ENCODE measurements at regions not wholly inside any gene's neighbourhood (a gene's known extent, or its start where the extent isn't known, plus 50 kb on each side); places are given as distances from the start of the nearest gene placed in this dataset.

GRCh38 chr21:27425172-27425571 is 458.3 kb upstream of the ADAMTS5 start:
- Histone ChIP-seq H3K4me1 (replicated peaks in 1 of 2; ENCODE audit: control insufficient read depth in 2 of 2, insufficient read depth in 2 of 2, low read length in 2 of 2) (no peaks in the 10 kb centered on the region), H3K27ac (ENCODE audit: extremely low read depth, low read depth, low read length) (no peak overlapping the region), H3K79me2 (ENCODE audit: control insufficient read depth, insufficient read depth, low read length) (no peaks in the 10 kb centered on the region), H4K20me1 (replicated peaks; ENCODE audit: control insufficient read depth, insufficient read depth, low read length) (no peaks in the 10 kb centered on the region), H2AFZ (ENCODE audit: low read depth, low read length) (no peak overlapping the region), H3K4me3 (no peak overlapping the region), H3K4me2 (ENCODE audit: insufficient read depth, low read length) (no peak overlapping the region), H3K27me3 (ENCODE audit: control insufficient read depth in 2 of 2, insufficient read depth in 2 of 2, low read length in 2 of 2) (no peaks in the 10 kb centered on the region), H3K9ac (ENCODE audit: insufficient read depth in 1 of 2, low read depth in 2 of 2, low read length in 2 of 2) (no peak overlapping the region), H3K36me3 (ENCODE audit: control insufficient read depth, insufficient read depth, low read length) (no peaks in the 10 kb centered on the region), H3K9me3 (replicated peaks; ENCODE audit: control insufficient read depth, insufficient read depth, low read depth, low read length) (no peaks in the 10 kb centered on the region), H3K9me1 (ENCODE audit: control insufficient read depth, insufficient read depth, low read length) (no peaks in the 10 kb centered on the region)
- ATAC-seq = no peak
- in situ Hi-C loops (cut with MboI) (no loop called here), intact Hi-C loops (cut with micrococcal nuclease) (no loop called here)
- ChIA-PET CTCF (ENCODE audit: low intra/inter-chr PET ratio) (no interaction called here), POLR2A (no interaction called here)
- DNase-seq (ENCODE audit: extremely low read depth in 1 of 4, low spot score in 3 of 4) = no peak
- FAIRE-seq = no peak
- no TSS peak for BruUV-seq (replicated peaks)
- TF ChIP-seq GTF2B (IDR thresholded peaks at IDR 0.05; ENCODE audit: extremely low read depth, insufficient read length) (no peak), CEBPG (CRISPR knock-in tag; IDR thresholded peaks at IDR 0.05) (no peak), CEBPG (tag; conservative IDR thresholded peaks at IDR 0.05 in 1 of 2, IDR thresholded peaks at IDR 0.05 in 1 of 2) (no peak)
- 5% methylated on average over 2 of the region's 2 CpGs for WGBS (ENCODE audit: insufficient coverage, low coverage, missing lambda C conversion rate)

GRCh38 chr21:27424601-27425000 is 457.7 kb upstream of the ADAMTS5 start:
- H3K9ac ChIP-seq (ENCODE audit: insufficient read depth in 1 of 2, low read depth in 2 of 2, low read length in 2 of 2) = no peak overlapping the region
- 0% methylated on average over 1 of the region's 1 CpG for WGBS (ENCODE audit: insufficient coverage, low coverage, missing lambda C conversion rate)
- H3K9me1 ChIP-seq (ENCODE audit: control insufficient read depth, insufficient read depth, low read length) = no peaks in the 10 kb centered on the region
- H2AFZ ChIP-seq (ENCODE audit: low read depth, low read length) = no peak overlapping the region
- no peaks in the 10 kb centered on the region for H3K36me3 ChIP-seq (ENCODE audit: control insufficient read depth, insufficient read depth, low read length)
- no peaks in the 10 kb centered on the region for H3K79me2 ChIP-seq (ENCODE audit: control insufficient read depth, insufficient read depth, low read length)
- ChIA-PET POLR2A (no interaction called here), CTCF (ENCODE audit: low intra/inter-chr PET ratio) (no interaction called here)
- TF ChIP-seq TAF1 (IDR thresholded peaks at IDR 0.05; ENCODE audit: control insufficient read depth, extremely low read depth, insufficient read depth, low read length, severe bottlenecking) = no peak
- no peak for TF ChIP-seq PCBP2 (IDR thresholded peaks at IDR 0.05; ENCODE audit: low read depth, low read length, poor library complexity, severe bottlenecking)
- TF ChIP-seq POLR2AphosphoS2 (IDR thresholded peaks at IDR 0.05; ENCODE audit: low read length) = no peak
- no peak for TF ChIP-seq ZNF212 (CRISPR knock-in tag; IDR thresholded peaks at IDR 0.05)
- no peak for TF ChIP-seq ZNF408 (CRISPR knock-in tag; IDR thresholded peaks at IDR 0.05; ENCODE audit: low read depth)
- TF ChIP-seq ZNF445 (CRISPR knock-in tag; IDR thresholded peaks at IDR 0.05; ENCODE audit: low read depth) = no peak
- TF ChIP-seq MCM3 (IDR thresholded peaks at IDR 0.05) = no peak
- no peak for TF ChIP-seq ILK (tag; IDR thresholded peaks at IDR 0.05; ENCODE audit: borderline replicate concordance, low read depth)
- TF ChIP-seq RBM14 (IDR thresholded peaks at IDR 0.05; ENCODE audit: borderline replicate concordance, insufficient read depth, low read depth, low read length) = no peak
- no peak for TF ChIP-seq HDAC6 (IDR thresholded peaks at IDR 0.05; ENCODE audit: low read depth, low read length)
- no peak for TF ChIP-seq SETDB1 (IDR thresholded peaks at IDR 0.05; ENCODE audit: low read length)
- ATAC-seq (no peak), FAIRE-seq (no peak), DNase-seq (ENCODE audit: extremely low read depth in 1 of 4, low spot score in 3 of 4) (no peak)
- no peaks in the 10 kb centered on the region for H3K4me1 ChIP-seq (replicated peaks in 1 of 2; ENCODE audit: control insufficient read depth in 2 of 2, insufficient read depth in 2 of 2, low read length in 2 of 2)
- H3K4me2 ChIP-seq (ENCODE audit: insufficient read depth, low read length) = no peak overlapping the region
- in situ Hi-C loops (cut with MboI) = no loop called here
- no peaks in the 10 kb centered on the region for H3K27me3 ChIP-seq (ENCODE audit: control insufficient read depth in 2 of 2, insufficient read depth in 2 of 2, low read length in 2 of 2)
- BruUV-seq (replicated peaks) = no TSS peak
- H3K9me3 ChIP-seq (replicated peaks; ENCODE audit: control insufficient read depth, insufficient read depth, low read depth, low read length) = no peaks in the 10 kb centered on the region
- no peak overlapping the region for H3K4me3 ChIP-seq
- H4K20me1 ChIP-seq (replicated peaks; ENCODE audit: control insufficient read depth, insufficient read depth, low read length) = no peaks in the 10 kb centered on the region
- intact Hi-C loops (cut with micrococcal nuclease) = no loop called here
- no peak overlapping the region for H3K27ac ChIP-seq (ENCODE audit: extremely low read depth, low read depth, low read length)
